HEK293 (cell line): ENCODE measurements at regions not wholly inside any gene's neighbourhood (a gene's known extent, or its start where the extent isn't known, plus 50 kb on each side); places are given as distances from the start of the nearest gene placed in this dataset.
"Not testable (repeated sequence)": the region's sequence is repeated elsewhere in the genome, so short reads cannot be mapped to it uniquely, and the experiment has no call there.

ENCODE experiments used
- CTCF ChIA-PET: fragments of 350-600 bp; formaldehyde crosslinking; extraction: SDS; loops from one replicate; lab custom pipeline; 2021; ENCODE audit warnings: antibody characterized with exemption; lab: Yijun Ruan, JAX
- POLR2A ChIA-PET: fragments of 300-600 bp; formaldehyde crosslinking; extraction: SDS; loops from one replicate; lab custom pipeline; 2020; ENCODE audit warnings: antibody characterized with exemption, inconsistent platforms; lab: Yijun Ruan, JAX
- H3K27ac ChIP-seq: fragments of 200-500 bp; sonication (Bioruptor generic); 2 replicates; pipeline ENCODE4 v1.5.1; 2014; ENCODE audit warnings: low read depth, low read length, control low read depth, inconsistent platforms; ENCODE audit errors: extremely low read depth
- H3K36me3 ChIP-seq, 2 experiments: fragments of 200-500 bp in 1 of 2; sonication (Bioruptor generic) in 1 of 2; 1 replicate in 1 of 2; 2 replicates in 1 of 2; pipeline ENCODE4 v1.5.1; 2014 to 2017; ENCODE audit warnings: inconsistent platforms in 2 of 2, low read length in 2 of 2; ENCODE audit not compliant: control insufficient read depth in 2 of 2, insufficient read depth in 1 of 2
- H3K4me1 ChIP-seq: fragments of 200-500 bp; sonication (Bioruptor generic); 2 replicates; pipeline ENCODE4 v1.5.1; 2014; ENCODE audit warnings: mild to moderate bottlenecking, low read length, inconsistent platforms; ENCODE audit not compliant: control insufficient read depth, insufficient read depth
- H3K4me3 ChIP-seq: 2 replicates; pipeline ENCODE4 v1.5.1; 2011; ENCODE audit warnings: low read depth, mild to moderate bottlenecking, control low read depth, low read length, moderate library complexity
- H3K9me3 ChIP-seq: fragments of 200-500 bp; sonication (Bioruptor generic); 2 replicates; pipeline ENCODE4 v1.5.1; 2014; ENCODE audit warnings: low read depth, low read length, inconsistent platforms; ENCODE audit not compliant: control insufficient read depth, insufficient read depth
- KLF7 ChIP-seq: fragments of 450-650 bp; formaldehyde crosslinking; IDR thresholded peaks from 2 replicates; pipeline ENCODE4 v1.5.1; 2016; ENCODE audit warnings: missing biosample characterization, missing genetic modification characterization, borderline replicate concordance
- SETDB1 ChIP-seq: IDR thresholded peaks from one replicate; pipeline ENCODE4 v1.6.1; 2017; ENCODE audit warnings: mild to moderate bottlenecking, low read length, moderate library complexity, mixed read lengths; ENCODE audit not compliant: insufficient read length
- ZBTB10 ChIP-seq: fragments of 450-650 bp; formaldehyde crosslinking; IDR thresholded peaks from 2 replicates; pipeline ENCODE4 v1.5.1; 2016; ENCODE audit warnings: missing biosample characterization, missing genetic modification characterization
- ZBTB21 ChIP-seq: fragments of 450-650 bp; formaldehyde crosslinking; IDR thresholded peaks from 2 replicates; pipeline ENCODE4 v1.5.1; 2017; ENCODE audit warnings: missing biosample characterization, missing genetic modification characterization
- ZBTB48 ChIP-seq: fragments of 450-650 bp; formaldehyde crosslinking; IDR thresholded peaks from 2 replicates; pipeline ENCODE4 v1.5.1; 2016; ENCODE audit warnings: missing biosample characterization, missing genetic modification characterization
- ZNF114 ChIP-seq: fragments of 450-650 bp; formaldehyde crosslinking; IDR thresholded peaks from 2 replicates; pipeline ENCODE4 v1.5.0; 2017; ENCODE audit warnings: missing biosample characterization, missing genetic modification characterization
- ZNF132 ChIP-seq: fragments of 450-650 bp; formaldehyde crosslinking; IDR thresholded peaks from 2 replicates; pipeline ENCODE4 v1.5.1; 2017; ENCODE audit warnings: missing biosample characterization, missing genetic modification characterization, borderline replicate concordance
- ZNF140 ChIP-seq: fragments of 450-650 bp; formaldehyde crosslinking; IDR thresholded peaks from 2 replicates; pipeline ENCODE4 v1.5.1; 2016; ENCODE audit warnings: missing biosample characterization, missing genetic modification characterization
- ZNF19 ChIP-seq: fragments of 450-650 bp; formaldehyde crosslinking; IDR thresholded peaks from 2 replicates; pipeline ENCODE4; 2016; ENCODE audit warnings: missing biosample characterization, missing genetic modification characterization, low read depth
- ZNF239 ChIP-seq: fragments of 450-650 bp; formaldehyde crosslinking; IDR thresholded peaks from 2 replicates; pipeline ENCODE4 v1.5.1; 2016; ENCODE audit warnings: missing biosample characterization, missing genetic modification characterization
- ZNF362 ChIP-seq: fragments of 450-650 bp; formaldehyde crosslinking; IDR thresholded peaks from 2 replicates; pipeline ENCODE4 v1.5.1; 2016; ENCODE audit warnings: missing biosample characterization, missing genetic modification characterization
- ZNF366 ChIP-seq: fragments of 450-650 bp; formaldehyde crosslinking; conservative IDR thresholded peaks from 2 replicates; pipeline ENCODE4 v1.5.1; 2016; ENCODE audit warnings: missing biosample characterization, missing genetic modification characterization
- ZNF391 ChIP-seq: fragments of 450-650 bp; formaldehyde crosslinking; IDR thresholded peaks from 2 replicates; pipeline ENCODE4 v1.5.1; 2016; ENCODE audit warnings: low read depth, missing biosample characterization, missing genetic modification characterization, borderline replicate concordance
- ZNF398 ChIP-seq: fragments of 450-650 bp; formaldehyde crosslinking; IDR thresholded peaks from 2 replicates; pipeline ENCODE4 v1.5.1; 2017; ENCODE audit warnings: missing biosample characterization, missing genetic modification characterization
- ZNF488 ChIP-seq: fragments of 450-650 bp; formaldehyde crosslinking; IDR thresholded peaks from 2 replicates; pipeline ENCODE4 v1.5.1; 2016; ENCODE audit warnings: missing biosample characterization, missing genetic modification characterization
- ZNF600 ChIP-seq: fragments of 450-650 bp; formaldehyde crosslinking; IDR thresholded peaks from 2 replicates; pipeline ENCODE4 v1.5.1; 2016; ENCODE audit warnings: missing biosample characterization, missing genetic modification characterization
- ZNF639 ChIP-seq: fragments of 450-650 bp; formaldehyde crosslinking; IDR thresholded peaks from 2 replicates; pipeline ENCODE4 v1.5.1; 2016; ENCODE audit warnings: missing biosample characterization, missing genetic modification characterization
- ZNF701 ChIP-seq: fragments of 450-650 bp; formaldehyde crosslinking; IDR thresholded peaks from 2 replicates; pipeline ENCODE4 v1.5.1; 2016; ENCODE audit warnings: missing biosample characterization, missing genetic modification characterization
- ZNF707 ChIP-seq: fragments of 450-650 bp; formaldehyde crosslinking; IDR thresholded peaks from 2 replicates; pipeline ENCODE4 v1.5.1; 2016; ENCODE audit warnings: missing biosample characterization, missing genetic modification characterization
- ZNF768 ChIP-seq: fragments of 450-650 bp; formaldehyde crosslinking; IDR thresholded peaks from 2 replicates; pipeline ENCODE4 v1.5.1; 2018; ENCODE audit warnings: missing biosample characterization, mild to moderate bottlenecking, missing genetic modification characterization
- ZNF785 ChIP-seq: fragments of 450-650 bp; formaldehyde crosslinking; IDR thresholded peaks from 2 replicates; pipeline ENCODE4 v1.5.1; 2016; ENCODE audit warnings: missing biosample characterization, missing genetic modification characterization

GRCh38 chr6:40138273-40138720 lies 204.0 kb upstream of the MOCS1 start:
- ChIA-PET CTCF (no interaction called here), POLR2A (no interaction called here)
- Histone ChIP-seq H3K4me3 (no peak overlapping the region), H3K4me1 (no peaks in the 10 kb centered on the region), H3K27ac (no peak overlapping the region), H3K9me3 (no peaks in the 10 kb centered on the region), H3K36me3 (no peaks in the 10 kb centered on the region)
- TF ChIP-seq ZNF140 (tag by site-specific recombination) (no peak), ZNF768 (tag by site-specific recombination) (no peak), ZBTB48 (tag by site-specific recombination) (no peak), KLF7 (tag by site-specific recombination) (no peak), ZNF366 (tag by site-specific recombination) (no peak), ZNF398 (no peak), ZNF488 (tag by site-specific recombination) (no peak), ZNF639 (tag by site-specific recombination) (no peak), ZNF707 (tag by site-specific recombination) (no peak), ZNF239 (tag by site-specific recombination) (no peak)

GRCh38 chr6:40135491-40136072 lies 201.3 kb upstream of the MOCS1 start:
- TF ChIP-seq ZNF600 (no peak), ZBTB48 (tag by site-specific recombination) (no peak), ZNF362 (no peak), ZNF132 (tag by site-specific recombination) (no peak), ZBTB21 (tag by site-specific recombination) (no peak), ZNF391 (tag by site-specific recombination) (no peak), ZBTB10 (tag by site-specific recombination) (no peak), ZNF701 (tag by site-specific recombination) (no peak), SETDB1 (no peak), ZNF19 (tag by site-specific recombination) (no peak), ZNF785 (no peak), ZNF114 (no peak)
- TF ChIP-seq, all 188 proteins: peak for 0
- ChIA-PET POLR2A (no interaction called here), CTCF (no interaction called here)
- Histone ChIP-seq H3K4me3 (no peak overlapping the region), H3K36me3 (no peaks in the 10 kb centered on the region), H3K4me1 (no peaks in the 10 kb centered on the region), H3K27ac (no peak overlapping the region), H3K9me3 (no peaks in the 10 kb centered on the region)

- CTCF ChIA-PET, POLR2A ChIA-PET, H3K4me3 ChIP-seq, H3K9me3 ChIP-seq, H3K36me3 ChIP-seq, H3K27ac ChIP-seq, H3K4me1 ChIP-seq: not testable (repeated sequence)
Observed at GRCh38 chr6:40133981-40134380, 199.7 kb upstream of the MOCS1 start.
